OCI-LY7 (cell line): ENCODE measurements at regions not wholly inside any gene's neighbourhood (a gene's known extent, or its start where the extent isn't known, plus 50 kb on each side); places are given as distances from the start of the nearest gene placed in this dataset.

Experiments
- CTCF ChIP-seq: fragments of 200-600 bp; sonication (generic); conservative IDR thresholded peaks from 2 replicates; pipeline ENCODE4 v1.5.1; 2014; ENCODE audit warnings: mild to moderate bottlenecking, antibody characterized with exemption, low read length, moderate library complexity, mixed read lengths
- EZH2phosphoT487 ChIP-seq: fragments of 200-600 bp; sonication (generic); IDR thresholded peaks from 2 replicates; pipeline ENCODE4 v1.6.1; 2018; ENCODE audit warnings: low read depth, borderline replicate concordance, mild to moderate bottlenecking, mixed run types, antibody characterized with exemption, low read length, moderate library complexity, mixed read lengths

GRCh38 chrX:7269991-7270390, 122.0 kb upstream of the PUDP start:
- no peak for TF ChIP-seq CTCF
- no peak for TF ChIP-seq EZH2phosphoT487
